Ovary (tissue), 7 donors: ENCODE measurements at regions not wholly inside any gene's neighbourhood (a gene's known extent, or its start where the extent isn't known, plus 50 kb on each side); places are given as distances from the start of the nearest gene placed in this dataset.

Experiments
- DNase-seq, 5 donors: peaks; one replicate each; pipeline ENCODE4 v3.0.0-alpha.2; 2019 to 2020
- H3K27ac ChIP-seq, 2 donors: fragments of 200-600 bp; one replicate each; pipeline versions ENCODE4 v1.5.1 to v1.8.0; 2019 to 2022
- H3K27me3 ChIP-seq: fragments of 200-600 bp; one replicate; pipeline ENCODE4 v1.8.0; 2022
- H3K36me3 ChIP-seq: fragments of 200-600 bp; sonication (generic); one replicate; pipeline ENCODE4 v1.5.1; 2019
- H3K4me1 ChIP-seq: one replicate; pipeline ENCODE4 v1.8.1; 2013; ENCODE audit warnings: mild to moderate bottlenecking, moderate library complexity; ENCODE audit not compliant: insufficient read depth
- H3K4me3 ChIP-seq: fragments of 200-600 bp; sonication (generic); one replicate; pipeline ENCODE4 v1.5.1; 2017
- H3K9me3 ChIP-seq, 2 donors: fragments of 200-600 bp in 1 of 2; sonication (generic) in 1 of 2; one replicate each; pipeline versions ENCODE4 v1.5.1 to v1.8.1; 2013 to 2019; ENCODE audit warnings: mild to moderate bottlenecking in 1 of 2, moderate library complexity in 1 of 2
- CTCF ChIP-seq, 3 donors: fragments of 450-650 bp in 2 of 3; fragments of 200-600 bp in 1 of 3; IDR thresholded peaks; one replicate each; pipeline versions ENCODE4 v1.5.1 to v1.8.0; 2016 to 2022; ENCODE audit warnings: antibody characterized with exemption in 3 of 3, mild to moderate bottlenecking in 1 of 3
- EP300 ChIP-seq: sonication (generic); formaldehyde crosslinking; IDR thresholded peaks from one replicate; pipeline ENCODE4 v1.6.1; 2017; ENCODE audit warnings: antibody characterized with exemption
- POLR2A ChIP-seq: fragments of 450-650 bp; IDR thresholded peaks from one replicate; pipeline ENCODE4 v1.6.1; 2017; ENCODE audit warnings: antibody characterized with exemption, mild to moderate bottlenecking, moderate library complexity
- WGBS, 3 donors: extraction: QIAGEN DNeasy Blood & Tissue Kit in 1 of 3; methylation state at CpG; one replicate each; pipeline versions ENCODE4 v1.1.5 to v1.1.7; 2013 to 2017; 5-methylcytosine and 5-hydroxymethylcytosine counted together
- intact Hi-C, 4 donors: fragments of 100-400 bp; cut with DNase I; formaldehyde crosslinking; loops; one replicate each; pipeline versions ENCODE4 v1.11.0 to v1.15.1; 2022 to 2023
- donor health status: DM: no; HTN: no; CAD: no; lungs with moderate emphysema.
- donor health status: DM: no; HTN: no; CAD: no.
- donor health status: Bipolar disorder and iron deficiency.
- donor health status: DM: no; HTN: no; CAD: no.
- donor health status: DM: yes; HTN: yes; CAD: no.

- Histone ChIP-seq H3K4me1 (no peaks in the 10 kb centered on the region), H3K27me3 (no peaks in the 10 kb centered on the region), H3K27ac (no peak overlapping the region), H3K36me3 (no peaks in the 10 kb centered on the region), H3K4me3 (no peak overlapping the region), H3K9me3 (no peaks in the 10 kb centered on the region)
- intact Hi-C loops, result no loop called here
- TF ChIP-seq POLR2A (no peak), EP300 (no peak), CTCF (IDR thresholded peaks at IDR 0.05) (no peak)
- no peak for DNase-seq
- 52 to 66% (median 63%) methylated on average over 3 of the region's 3 CpGs for whole genome bisulfite sequencing, 3 donors
These were observed 617.0 kb upstream of the LINC00305 start for GRCh38 chr18:64765908-64766307.

- no peak for DNase-seq
- TF ChIP-seq EP300 (no peak), POLR2A (no peak), CTCF (IDR thresholded peaks at IDR 0.05) (no peak)
- no peak overlapping the region for H3K4me3 ChIP-seq
- intact Hi-C loops, result no loop called here
- H3K36me3 ChIP-seq, result no peaks in the 10 kb centered on the region
- H3K9me3 ChIP-seq, result no peaks in the 10 kb centered on the region
- H3K4me1 ChIP-seq, result no peaks in the 10 kb centered on the region
- no peak overlapping the region for H3K27ac ChIP-seq
- no peaks in the 10 kb centered on the region for H3K27me3 ChIP-seq
- WGBS, 3 donors, result 57 to 77% (median 74%) methylated on average over 2 of the region's 2 CpGs
These were observed 603.8 kb upstream of the LINC00305 start for GRCh38 chr18:64752707-64753106.

GRCh38 chr18:64749884-64750283 lies 601.0 kb upstream of the LINC00305 start:
- Histone ChIP-seq H3K4me1 (no peaks in the 10 kb centered on the region), H3K4me3 (no peak overlapping the region), H3K27me3 (no peaks in the 10 kb centered on the region), H3K9me3 (no peaks in the 10 kb centered on the region), H3K27ac (no peak overlapping the region), H3K36me3 (no peaks in the 10 kb centered on the region)
- 40 to 52% (median 42%) methylated on average over 2 of the region's 2 CpGs for WGBS, 3 donors
- no peak for DNase-seq
- intact Hi-C loops, result no loop called here
- no peak for TF ChIP-seq CTCF (IDR thresholded peaks at IDR 0.05)
- TF ChIP-seq EP300, result no peak
- no peak for TF ChIP-seq POLR2A

- Histone ChIP-seq H3K36me3 (no peaks in the 10 kb centered on the region), H3K9me3 (no peaks in the 10 kb centered on the region), H3K4me1 (no peaks in the 10 kb centered on the region), H3K27me3 (no peaks in the 10 kb centered on the region), H3K27ac (no peak overlapping the region), H3K4me3 (no peak overlapping the region)
- intact Hi-C loops, result no loop called here
- no peak for DNase-seq
- TF ChIP-seq CTCF (IDR thresholded peaks at IDR 0.05) (no peak), EP300 (no peak), POLR2A (no peak)
These were observed 598.9 kb upstream of the LINC00305 start for GRCh38 chr18:64747803-64748202.

GRCh38 chr18:64742898-64743297 lies 594.0 kb upstream of the LINC00305 start:
- H3K4me3 ChIP-seq, result no peak overlapping the region

More at GRCh38 chr18:64742898-64743297, 594.0 kb upstream of the LINC00305 start:
- H3K9me3 ChIP-seq, result no peaks in the 10 kb centered on the region
- no peaks in the 10 kb centered on the region for H3K27me3 ChIP-seq
- H3K27ac ChIP-seq, result no peak overlapping the region
- no peak for TF ChIP-seq POLR2A
- no peak for TF ChIP-seq CTCF (IDR thresholded peaks at IDR 0.05)
- TF ChIP-seq EP300, result no peak
- H3K36me3 ChIP-seq, result no peaks in the 10 kb centered on the region
- no peaks in the 10 kb centered on the region for H3K4me1 ChIP-seq
- intact Hi-C loops, result no loop called here
- no peak for DNase-seq
